Naive thymus-derived CD8-positive, alpha-beta T cell (primary cell): ENCODE measurements at regions not wholly inside any gene's neighbourhood (a gene's known extent, or its start where the extent isn't known, plus 50 kb on each side); places are given as distances from the start of the nearest gene placed in this dataset.

Source experiments
- ATAC-seq, 2 donors: fragments of 150-1000 bp; cut with Tn5 transposase in 1 of 2; sonication (Bioruptor Pico), chemical (Tn5 transposase) in 1 of 2; 1 replicate in 1 of 2; 2 replicates in 1 of 2; pipeline ENCODE4 v1.10.0; 2021; ENCODE audit warnings: mild to moderate bottlenecking in 2 of 2, moderate library complexity in 2 of 2
- POLR2A ChIA-PET: fragments of 350-600 bp; sonication (Branson Sonifier 250); formaldehyde crosslinking; loops from one replicate; lab custom pipeline; 2021; ENCODE audit warnings: antibody characterized with exemption; lab: Charles Lee
- DNase-seq, 10 donors: peaks; one replicate each; pipeline versions ENCODE4 v3.0.0 to v3.0.0-alpha.2; 2020 to 2022
- H3K27ac Mint-ChIP-seq, 10 donors: one replicate each; pipeline ENCODE4 v1.8.0; 2020 to 2022; ENCODE audit warnings: mild to moderate bottlenecking in 10 of 10, mixed read lengths in 10 of 10, moderate library complexity in 4 of 10, inconsistent platforms in 1 of 10
- H3K27me3 Mint-ChIP-seq, 5 donors: one replicate each; pipeline ENCODE4 v1.8.0; 2021 to 2022; ENCODE audit warnings: mixed read lengths in 5 of 5
- H3K36me3 Mint-ChIP-seq, 3 donors: one replicate each; pipeline ENCODE4 v1.8.0; 2020 to 2022; ENCODE audit warnings: mixed read lengths in 3 of 3, mild to moderate bottlenecking in 2 of 3, inconsistent platforms in 1 of 3
- H3K4me1 Mint-ChIP-seq, 4 donors: one replicate each; pipeline ENCODE4 v1.8.0; 2021 to 2022; ENCODE audit warnings: mixed read lengths in 4 of 4
- H3K4me3 Mint-ChIP-seq, 10 donors: one replicate each; pipeline ENCODE4 v1.8.0; 2020 to 2022; ENCODE audit warnings: mild to moderate bottlenecking in 10 of 10, mixed read lengths in 10 of 10, moderate library complexity in 6 of 10, inconsistent platforms in 1 of 10
- H3K9me3 Mint-ChIP-seq, 9 donors: one replicate each; pipeline ENCODE4 v1.8.0; 2020 to 2022; ENCODE audit warnings: mixed read lengths in 9 of 9, mild to moderate bottlenecking in 3 of 9, inconsistent platforms in 1 of 9, moderate library complexity in 1 of 9

DNA sequence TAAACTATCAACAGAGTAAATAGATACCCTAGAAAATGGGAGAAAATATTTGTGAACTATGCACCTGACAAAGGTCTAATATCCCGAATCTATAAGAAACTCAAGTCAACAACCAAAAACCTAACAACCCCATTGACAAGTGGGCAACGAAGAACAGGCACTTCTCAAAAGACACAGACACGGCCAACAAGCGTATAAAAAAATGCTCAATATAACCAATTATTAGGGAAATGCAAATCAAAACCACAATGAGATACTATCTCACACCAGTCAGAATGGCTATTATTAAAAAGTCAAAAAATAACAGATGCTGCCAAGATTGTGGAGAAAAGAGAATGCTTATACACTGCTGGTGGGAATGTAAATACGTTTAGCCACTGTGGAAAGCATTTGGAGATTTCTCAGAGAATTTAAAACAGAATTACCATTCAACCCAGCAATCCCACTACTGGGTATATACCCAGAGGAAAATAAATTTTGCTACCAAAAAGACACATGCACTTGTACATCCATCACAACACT is 63.2 kb upstream of the CAV2 start:
- Mint-ChIP-seq H3K27ac (no peak overlapping the region), H3K4me3 (no peak overlapping the region), H3K36me3 (no peaks in the 10 kb centered on the region), H3K27me3 (peaks cover 7 to 29% (median 15%) of the 10 kb centered on the region in 5 donors), H3K4me1 (no peaks in the 10 kb centered on the region), H3K9me3 (no peaks in the 10 kb centered on the region)
- DNase-seq (no peak), ATAC-seq (no peak)
- POLR2A ChIA-PET = no interaction called here

DNA sequence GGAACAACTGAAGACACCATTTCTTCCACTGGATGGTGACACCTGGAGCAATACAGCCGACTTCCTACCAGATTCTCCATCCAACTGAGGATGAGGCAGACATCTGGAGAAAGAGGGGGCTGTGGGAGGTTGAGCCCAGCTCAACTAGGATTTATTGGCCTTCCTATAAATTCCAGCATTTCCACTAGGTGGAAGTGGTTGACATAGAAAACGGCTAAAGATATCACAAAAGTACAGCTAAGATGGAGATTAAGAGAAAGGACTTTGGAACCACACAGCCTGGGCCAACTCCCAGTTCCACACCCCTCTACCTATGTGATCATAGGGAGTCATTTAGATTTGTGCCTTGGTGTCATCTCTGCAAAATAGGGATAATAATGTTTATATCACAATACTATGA is 61.3 kb upstream of the CAV2 start:
- Mint-ChIP-seq H3K27ac (no peak overlapping the region), H3K9me3 (no peaks in the 10 kb centered on the region), H3K27me3 (peaks cover 0 to 15% (median 6%) of the 10 kb centered on the region in 5 donors), H3K4me1 (no peaks in the 10 kb centered on the region), H3K36me3 (no peaks in the 10 kb centered on the region), H3K4me3 (no peak overlapping the region)
- POLR2A ChIA-PET = no interaction called here
- no peak for DNase-seq
- ATAC-seq = no peak

GRCh38 chr7:116439005-116439404 is 60.5 kb upstream of the CAV2 start:
- ATAC-seq = no peak
- H3K4me1 Mint-ChIP-seq = no peaks in the 10 kb centered on the region
- no peak for DNase-seq
- H3K9me3 Mint-ChIP-seq = no peaks in the 10 kb centered on the region
- no peak overlapping the region for H3K4me3 Mint-ChIP-seq
- no peaks in the 10 kb centered on the region for H3K36me3 Mint-ChIP-seq
- POLR2A ChIA-PET = no interaction called here
- peaks cover under 1 to 15% (median 6%) of the 10 kb centered on the region in 5 donors for H3K27me3 Mint-ChIP-seq
- H3K27ac Mint-ChIP-seq = no peak overlapping the region

GRCh38 chr7:116439841-116440549 is 59.5 kb upstream of the CAV2 start:
- Mint-ChIP-seq H3K27ac (no peak overlapping the region), H3K4me3 (no peak overlapping the region)

DNA sequence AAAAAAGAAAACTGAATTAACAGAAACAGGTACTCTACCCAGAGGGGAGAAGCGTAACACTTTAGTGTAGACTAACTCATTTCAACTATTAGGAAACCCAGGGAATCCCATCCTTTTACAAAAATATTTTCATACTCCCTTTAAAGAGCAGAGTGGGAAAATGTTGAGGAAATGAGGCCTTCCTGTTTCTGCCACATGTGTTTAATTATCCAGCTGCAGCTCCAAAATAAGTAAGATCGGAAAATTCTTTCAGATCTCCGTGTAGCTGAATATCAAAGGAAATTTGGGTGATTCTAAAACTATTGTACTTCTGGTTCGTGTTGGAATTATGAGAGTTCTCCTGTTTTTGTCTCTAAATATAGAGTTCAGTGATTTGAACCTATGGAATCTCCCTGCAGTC is 58.0 kb upstream of the CAV2 start:
- ATAC-seq = no peak
- no peaks in the 10 kb centered on the region for H3K36me3 Mint-ChIP-seq
- H3K9me3 Mint-ChIP-seq = no peaks in the 10 kb centered on the region
- H3K27ac Mint-ChIP-seq = no peak overlapping the region
- no peaks in the 10 kb centered on the region for H3K4me1 Mint-ChIP-seq
- DNase-seq = no peak
- H3K4me3 Mint-ChIP-seq = no peak overlapping the region
- H3K27me3 Mint-ChIP-seq = peaks cover 5 to 16% (median 10%) of the 10 kb centered on the region in 5 donors
- POLR2A ChIA-PET = no interaction called here

More at GRCh38 chr7:116439841-116440549, 59.5 kb upstream of the CAV2 start:
- no peaks in the 10 kb centered on the region for H3K4me1 Mint-ChIP-seq
- no peak for DNase-seq
- peaks cover 6 to 20% (median 8%) of the 10 kb centered on the region in 5 donors for H3K27me3 Mint-ChIP-seq
- no peaks in the 10 kb centered on the region for H3K36me3 Mint-ChIP-seq
- no peak for ATAC-seq
- POLR2A ChIA-PET = no interaction called here
- no peaks in the 10 kb centered on the region for H3K9me3 Mint-ChIP-seq

DNA sequence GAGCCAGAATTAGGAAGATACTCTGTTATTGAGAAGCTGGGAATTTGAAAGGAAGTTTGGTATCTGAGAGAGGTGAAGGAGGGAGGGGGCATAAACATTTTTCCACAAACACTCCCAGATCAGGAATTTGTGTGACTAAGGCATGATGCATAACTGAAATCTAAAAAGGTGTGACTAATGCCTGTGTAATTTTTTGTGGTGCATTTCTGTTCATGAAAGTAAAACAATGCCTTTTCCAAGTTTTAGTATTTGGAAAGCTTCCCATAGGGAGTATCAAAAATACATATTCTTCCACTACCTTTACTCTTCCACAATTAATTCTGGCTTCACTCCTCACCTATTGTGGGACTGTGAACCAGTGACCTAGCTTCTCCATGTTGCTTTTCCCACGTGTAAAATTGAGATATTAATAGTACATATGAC is 56.4 kb upstream of the CAV2 start:
- Mint-ChIP-seq H3K36me3 (no peaks in the 10 kb centered on the region), H3K27ac (no peak overlapping the region), H3K4me1 (no peaks in the 10 kb centered on the region), H3K27me3 (peaks cover 6 to 22% (median 12%) of the 10 kb centered on the region in 5 donors), H3K4me3 (no peak overlapping the region), H3K9me3 (no peaks in the 10 kb centered on the region)
- DNase-seq (no peak), ATAC-seq (no peak)
- POLR2A ChIA-PET = no interaction called here

DNA sequence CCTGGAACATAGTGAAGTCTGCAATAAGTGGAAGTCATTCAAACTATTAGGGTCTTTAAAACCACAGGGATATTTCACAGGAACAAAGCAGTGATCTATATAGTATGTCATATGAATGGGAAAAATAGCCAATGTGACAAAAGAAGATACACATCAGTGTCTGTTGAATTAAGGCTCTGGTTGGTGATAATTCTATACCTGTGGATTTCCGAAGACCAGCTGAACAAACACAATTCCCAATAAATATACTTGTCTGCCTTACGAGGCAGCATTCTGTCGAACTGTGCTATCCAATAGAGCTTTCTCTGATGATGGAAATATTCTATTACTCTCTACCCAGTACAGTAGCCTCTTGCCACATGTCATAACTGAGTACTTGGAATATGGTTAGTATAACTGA is 55.9 kb upstream of the CAV2 start:
- ATAC-seq (no peak), DNase-seq (no peak)
- Mint-ChIP-seq H3K4me1 (no peaks in the 10 kb centered on the region), H3K27me3 (peaks cover 6 to 22% (median 12%) of the 10 kb centered on the region in 5 donors), H3K4me3 (no peak overlapping the region), H3K9me3 (no peaks in the 10 kb centered on the region), H3K27ac (no peak overlapping the region), H3K36me3 (no peaks in the 10 kb centered on the region)
- POLR2A ChIA-PET = no interaction called here

DNA sequence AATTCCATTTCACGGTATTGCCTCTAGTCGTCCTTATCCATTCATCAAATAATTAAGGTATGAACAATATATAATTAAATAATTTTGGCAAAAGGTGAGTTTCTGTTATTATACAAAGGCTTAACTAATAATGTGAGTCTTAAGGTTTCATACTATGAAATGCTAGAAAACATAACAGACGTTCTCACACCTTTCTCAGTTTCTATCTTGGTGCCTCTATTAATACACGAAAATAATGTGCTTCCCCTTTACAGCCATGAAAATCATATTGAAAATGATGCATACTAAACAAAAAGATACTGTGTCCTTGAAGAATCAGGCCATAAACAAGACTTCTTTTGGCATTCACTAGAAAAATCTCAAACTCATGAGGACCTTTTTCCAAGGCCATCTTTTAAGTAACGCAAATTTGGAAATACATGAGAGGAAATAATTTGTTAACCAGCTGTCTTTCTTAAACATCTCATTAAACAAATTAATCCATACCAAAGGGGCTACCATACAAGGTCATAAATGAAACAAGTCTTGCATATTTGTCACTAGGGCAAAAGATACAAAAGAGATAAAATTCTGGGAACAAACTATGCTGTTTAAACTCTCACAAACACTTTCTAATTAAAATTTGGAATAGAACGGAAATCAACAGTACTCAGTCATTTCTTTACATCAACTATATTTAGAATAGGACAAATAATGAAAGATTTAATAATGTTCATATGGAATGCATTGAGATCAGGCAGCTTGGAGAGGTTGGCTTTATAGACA is 53.9 kb upstream of the CAV2 start:
- H3K36me3 Mint-ChIP-seq = no peaks in the 10 kb centered on the region
- DNase-seq (no peak), ATAC-seq (no peak)
- peaks cover 9 to 22% (median 12%) of the 10 kb centered on the region in 5 donors for H3K27me3 Mint-ChIP-seq
- POLR2A ChIA-PET = no interaction called here
- H3K4me3 Mint-ChIP-seq = no peak overlapping the region
- H3K27ac Mint-ChIP-seq = no peak overlapping the region
- H3K4me1 Mint-ChIP-seq = no peaks in the 10 kb centered on the region
- H3K9me3 Mint-ChIP-seq = no peaks in the 10 kb centered on the region

- Mint-ChIP-seq H3K4me3 (no peak overlapping the region), H3K9me3 (no peaks in the 10 kb centered on the region), H3K36me3 (no peaks in the 10 kb centered on the region), H3K27me3 (peaks cover 9 to 22% (median 12%) of the 10 kb centered on the region in 5 donors), H3K4me1 (no peaks in the 10 kb centered on the region), H3K27ac (no peak overlapping the region)
- DNase-seq (no peak), ATAC-seq (no peak)
- POLR2A ChIA-PET = interaction anchor here (0.5 kb wide), 1 partner anchor 411 kb away, joined by 6 read pairs; no protein-coding TSS in a partner anchor
Measured at GRCh38 chr7:116446212-116446855, 53.2 kb upstream of the CAV2 start.

DNA sequence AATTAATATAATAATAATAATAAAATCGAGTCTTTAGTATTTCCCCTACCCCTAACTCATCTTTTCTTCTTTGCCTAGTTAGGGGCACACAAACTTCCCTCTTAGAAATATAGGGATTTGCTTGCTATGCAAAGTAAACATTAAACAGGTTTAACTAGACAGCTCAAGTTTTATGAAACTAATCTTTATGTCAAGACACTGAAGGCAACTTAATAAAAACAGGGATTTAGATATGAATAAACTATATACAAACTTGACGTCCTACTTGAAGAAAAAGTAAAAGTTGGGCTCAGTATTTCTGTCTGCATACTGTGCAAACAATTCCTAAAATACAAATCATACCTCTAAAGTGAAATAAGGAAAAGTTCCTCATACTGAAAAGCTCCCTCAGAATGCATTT is 52.1 kb upstream of the CAV2 start:
- ATAC-seq (no peak), DNase-seq (no peak)
- Mint-ChIP-seq H3K9me3 (no peaks in the 10 kb centered on the region), H3K4me1 (no peaks in the 10 kb centered on the region), H3K4me3 (no peak overlapping the region), H3K27me3 (peaks cover 7 to 22% (median 12%) of the 10 kb centered on the region in 5 donors), H3K27ac (no peak overlapping the region), H3K36me3 (no peaks in the 10 kb centered on the region)
- POLR2A ChIA-PET = no interaction called here

DNA sequence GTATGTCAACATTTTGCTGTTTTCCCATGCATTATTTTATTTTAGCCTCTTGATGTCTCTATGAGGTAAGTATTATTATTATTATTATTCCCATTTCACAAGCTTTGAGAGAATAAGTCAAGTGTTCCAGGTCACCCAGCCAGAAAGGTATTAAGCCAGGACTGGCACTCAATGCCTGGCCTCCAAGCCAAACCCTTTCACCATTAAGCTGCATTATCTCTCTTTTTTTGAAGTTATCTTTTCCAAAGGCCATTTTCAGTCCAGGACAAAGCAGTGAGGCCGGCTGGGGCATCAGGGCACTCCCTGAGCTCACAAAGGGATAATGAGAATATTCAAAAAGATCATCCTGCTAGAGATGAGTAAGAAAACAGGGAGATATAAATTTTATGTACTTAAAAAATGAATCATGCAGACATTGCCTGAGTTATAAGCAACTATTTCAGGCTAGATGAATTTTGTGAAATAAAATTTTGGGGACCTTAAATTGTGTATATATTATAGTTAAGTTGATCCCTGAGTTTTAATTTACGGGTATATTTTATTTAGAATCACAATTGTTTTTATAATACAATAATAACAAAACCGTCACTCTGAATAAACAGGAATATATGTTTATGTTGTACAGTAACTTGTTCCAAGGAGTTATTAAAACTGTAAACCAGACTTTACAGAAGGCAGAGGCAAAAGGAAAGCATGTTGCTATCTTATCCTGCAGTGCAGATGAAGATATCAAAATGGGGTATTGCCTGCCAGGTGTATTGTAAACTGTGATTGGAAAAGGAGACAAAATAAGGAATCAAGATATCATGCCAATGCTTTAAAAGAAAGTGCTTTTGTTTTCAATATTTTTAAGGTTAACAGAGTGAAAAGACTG is 51.3 kb upstream of the CAV2 start:
- Mint-ChIP-seq H3K27me3 (peaks cover 7 to 22% (median 10%) of the 10 kb centered on the region in 5 donors), H3K4me1 (no peaks in the 10 kb centered on the region), H3K4me3 (no peak overlapping the region), H3K36me3 (no peaks in the 10 kb centered on the region), H3K27ac (no peak overlapping the region), H3K9me3 (no peaks in the 10 kb centered on the region)
- POLR2A ChIA-PET = no interaction called here
- ATAC-seq (no peak), DNase-seq (no peak)

DNA sequence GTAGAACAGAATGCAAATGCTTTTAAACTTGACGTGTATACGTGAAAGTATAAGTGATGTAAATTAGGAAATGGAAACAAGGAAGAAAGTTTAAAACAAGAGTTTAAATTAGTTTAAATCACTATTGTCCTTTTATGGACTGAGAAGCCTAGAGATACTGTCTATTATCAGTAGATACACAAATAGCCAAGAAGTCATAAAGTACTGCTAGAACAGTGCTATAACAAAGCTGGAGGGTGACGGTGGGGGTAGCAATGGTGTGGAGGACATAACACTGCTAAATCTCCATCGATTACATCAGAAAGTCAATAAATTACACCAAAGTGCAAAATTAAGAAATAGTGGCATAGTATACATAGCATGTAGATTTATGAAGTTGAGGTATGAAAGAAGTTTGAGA is 50.1 kb upstream of the CAV2 start:
- ATAC-seq = no peak

More for the DNA sequence above, 50.1 kb upstream of the CAV2 start:
- no peaks in the 10 kb centered on the region for H3K36me3 Mint-ChIP-seq
- H3K4me1 Mint-ChIP-seq = no peaks in the 10 kb centered on the region
- peaks cover 6 to 17% (median 9%) of the 10 kb centered on the region in 5 donors for H3K27me3 Mint-ChIP-seq
- H3K27ac Mint-ChIP-seq = no peak overlapping the region
- POLR2A ChIA-PET = no interaction called here
- no peaks in the 10 kb centered on the region for H3K9me3 Mint-ChIP-seq
- no peak overlapping the region for H3K4me3 Mint-ChIP-seq
- DNase-seq = no peak
